HG03565 (cell line): ENCODE measurements at regions not wholly inside any gene's neighbourhood (a gene's known extent, or its start where the extent isn't known, plus 50 kb on each side); places are given as distances from the start of the nearest gene placed in this dataset.
"Not testable (repeated sequence)": the region's sequence is repeated elsewhere in the genome, so short reads cannot be mapped to it uniquely, and the experiment has no call there.

ENCODE experiments used
- ATAC-seq: cut with Tn5 transposase; IDR thresholded peaks from one replicate; pipeline ENCODE4 v1.9.1; 2021; ENCODE audit warnings: mild to moderate bottlenecking, moderate library complexity; ENCODE audit not compliant: unreplicated experiment

DNA sequence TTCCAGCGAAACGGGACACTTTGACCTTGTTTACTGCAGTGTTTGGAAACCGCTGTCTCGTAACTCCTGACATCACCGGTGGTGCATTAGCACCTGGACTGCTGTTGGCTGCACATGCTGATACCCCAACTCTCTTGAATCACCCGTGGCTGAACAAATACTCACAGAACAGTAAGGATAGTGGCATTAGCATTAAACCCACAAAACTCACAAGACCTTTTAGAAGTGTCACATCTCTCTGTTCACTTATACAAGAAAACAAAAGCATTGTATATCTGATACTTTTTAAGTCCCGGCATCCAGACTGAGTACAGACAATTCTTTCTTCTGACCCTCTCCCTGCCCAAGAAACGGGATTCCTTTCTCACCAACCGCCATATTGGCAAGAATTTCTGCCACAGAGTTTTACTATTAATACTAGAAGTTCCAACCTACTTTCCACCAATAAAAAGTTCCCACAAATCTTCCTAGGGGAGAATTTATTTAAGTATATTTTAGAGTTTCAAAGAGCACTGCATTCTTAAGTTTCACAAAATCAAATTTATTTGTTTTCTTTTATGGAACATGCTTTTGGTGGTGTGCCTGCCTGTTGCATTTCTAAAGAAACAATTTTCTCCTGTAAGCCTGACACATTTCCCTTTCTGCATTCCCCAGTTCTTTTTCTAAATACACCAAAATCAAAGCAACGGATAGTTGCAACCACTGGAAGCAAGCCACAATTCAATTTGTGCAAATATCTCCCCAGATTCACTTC, 208.4 kb upstream of the KLF14 start:
- no peak for ATAC-seq

- no peak for ATAC-seq
Measured at GRCh38 chr7:130943336-130943901, 209.4 kb upstream of the KLF14 start.

DNA sequence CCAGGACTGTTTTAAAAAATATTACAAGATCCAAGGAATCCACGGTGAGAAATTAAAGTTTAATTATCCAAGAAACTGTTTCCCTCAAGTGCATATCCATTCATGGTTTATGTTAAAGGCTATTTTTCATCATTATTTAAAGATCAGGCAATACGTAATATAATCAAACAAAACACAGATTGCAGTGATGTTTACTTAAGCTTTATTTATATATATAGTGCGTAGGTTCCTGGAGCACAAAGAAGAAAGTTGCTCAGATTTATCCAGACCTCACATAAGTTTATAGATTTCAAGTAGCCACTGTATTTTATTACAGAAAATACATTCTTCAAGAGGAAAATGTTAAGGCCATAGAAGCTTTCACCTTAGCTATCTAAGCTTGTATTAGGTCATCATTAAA, 210.0 kb upstream of the KLF14 start:
- ATAC-seq, result no peak

DNA sequence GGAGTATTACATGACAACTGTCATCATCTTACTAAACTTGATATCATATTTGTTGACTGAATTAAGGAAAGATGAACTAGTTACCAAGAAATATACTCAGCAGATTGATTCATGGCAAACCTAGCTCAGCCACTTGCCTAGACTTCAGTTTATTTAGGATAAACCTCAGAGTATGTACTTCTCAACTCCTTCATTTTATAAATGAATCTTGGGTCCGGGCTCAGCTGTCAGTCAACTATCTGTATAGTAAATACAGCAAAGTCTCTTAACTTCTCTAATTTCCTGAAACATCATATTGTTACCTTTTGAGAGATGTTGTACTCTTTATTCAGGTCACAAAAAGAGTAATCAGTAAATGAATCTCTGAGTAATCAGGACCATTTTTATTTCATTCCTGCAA, 211.0 kb upstream of the KLF14 start:
- no peak for ATAC-seq

DNA sequence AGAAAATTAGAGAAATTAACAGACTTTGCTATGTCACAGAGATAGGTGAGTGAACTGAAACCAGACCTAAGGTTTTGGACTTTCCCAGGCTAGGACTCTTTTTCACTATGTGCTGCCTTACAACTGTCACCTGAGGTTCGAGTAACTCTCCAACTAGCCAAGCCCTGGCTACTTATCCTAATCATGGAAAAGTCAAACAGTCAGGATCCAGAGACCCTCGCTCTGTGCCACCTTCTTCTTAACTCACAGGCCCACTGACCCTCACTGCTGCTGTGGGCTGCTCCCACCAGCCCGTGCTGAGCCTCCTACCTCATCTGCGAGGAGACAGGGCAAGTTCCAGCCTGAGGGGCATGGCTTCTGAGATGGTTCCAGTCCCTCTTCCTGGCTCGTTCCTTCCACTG, 211.4 kb upstream of the KLF14 start:
- peak; percentile 30 for ATAC-seq

DNA sequence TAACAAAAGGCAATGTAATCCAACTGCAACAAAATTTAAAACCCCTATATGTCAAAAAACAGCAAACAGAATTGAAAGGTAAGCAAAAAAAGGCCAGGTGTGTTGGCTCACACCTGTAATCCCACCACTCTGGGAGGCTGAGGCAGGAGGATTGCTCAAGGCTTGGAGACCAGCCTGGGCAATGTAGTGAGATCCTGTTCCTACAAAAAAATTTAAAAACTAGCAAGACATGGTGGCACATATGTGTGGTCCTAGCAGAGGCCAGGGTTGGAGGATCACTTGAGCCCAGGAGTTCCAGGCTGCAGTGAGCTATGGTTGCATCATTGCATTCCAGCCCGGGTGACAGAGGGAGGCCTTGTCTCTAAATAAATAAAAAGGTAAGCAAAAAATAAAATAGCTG, 212.1 kb upstream of the KLF14 start:
- ATAC-seq, result no peak

DNA sequence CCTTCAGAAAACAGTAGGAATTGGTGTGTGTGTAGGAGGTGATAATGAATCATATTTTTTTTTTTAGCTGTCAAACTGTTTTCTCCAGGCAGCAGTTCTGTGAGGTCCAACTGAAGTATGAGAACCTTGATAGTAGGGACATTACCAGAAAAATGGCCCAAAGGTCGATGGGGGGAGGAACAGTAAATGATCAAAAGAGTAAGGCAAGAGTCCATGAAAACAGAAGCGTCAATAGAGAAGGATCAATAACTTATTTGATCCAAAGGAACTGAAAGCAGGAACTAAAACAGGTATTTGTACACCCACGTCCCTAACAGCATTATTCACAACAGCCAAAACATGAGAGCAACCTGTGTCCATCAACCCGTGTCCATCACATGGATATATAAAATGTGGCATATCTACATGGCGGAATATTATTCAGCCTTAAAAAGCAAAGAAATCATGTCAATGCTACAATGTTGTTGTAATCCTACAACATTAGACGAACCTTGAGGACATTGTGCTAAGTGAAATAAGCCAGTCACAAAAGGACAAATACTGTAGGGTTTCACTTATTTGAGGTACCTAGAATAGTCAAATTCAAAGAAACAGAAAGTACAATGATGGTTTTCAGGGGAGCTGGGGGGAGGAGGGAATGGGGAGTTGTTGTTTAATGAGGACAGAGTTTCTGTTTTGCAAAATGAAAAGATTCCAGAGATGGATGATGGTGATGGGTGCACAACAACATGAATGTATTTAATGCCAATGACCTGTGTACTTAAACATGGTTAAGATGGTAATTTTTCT, 214.0 kb upstream of the KLF14 start:
- ATAC-seq, result no peak

- no peak for ATAC-seq
Measured at GRCh38 chr7:130948822-130949221, 214.8 kb upstream of the KLF14 start.

GRCh38 chr7:130949550-130949949, 215.5 kb upstream of the KLF14 start:
- no peak for ATAC-seq

DNA sequence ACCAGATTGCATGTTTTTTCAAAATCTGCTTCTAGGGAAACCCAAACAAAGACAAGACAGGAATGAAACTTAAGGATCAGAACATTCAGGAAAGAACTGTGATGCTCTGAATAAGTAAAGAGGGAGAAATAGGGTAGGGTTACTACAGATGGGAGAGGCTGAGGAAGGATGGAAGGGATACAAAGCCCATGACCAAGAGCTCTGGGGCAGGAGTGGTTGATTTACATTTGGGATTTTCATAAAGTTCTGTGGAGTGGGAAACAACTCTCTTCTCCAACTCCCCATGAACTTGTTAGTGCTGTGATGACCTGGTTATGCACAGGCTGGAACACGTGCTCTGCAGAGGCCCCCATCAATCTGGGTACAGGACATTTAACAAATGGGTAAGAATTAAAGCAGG, 216.0 kb upstream of the KLF14 start:
- ATAC-seq, result no peak

DNA sequence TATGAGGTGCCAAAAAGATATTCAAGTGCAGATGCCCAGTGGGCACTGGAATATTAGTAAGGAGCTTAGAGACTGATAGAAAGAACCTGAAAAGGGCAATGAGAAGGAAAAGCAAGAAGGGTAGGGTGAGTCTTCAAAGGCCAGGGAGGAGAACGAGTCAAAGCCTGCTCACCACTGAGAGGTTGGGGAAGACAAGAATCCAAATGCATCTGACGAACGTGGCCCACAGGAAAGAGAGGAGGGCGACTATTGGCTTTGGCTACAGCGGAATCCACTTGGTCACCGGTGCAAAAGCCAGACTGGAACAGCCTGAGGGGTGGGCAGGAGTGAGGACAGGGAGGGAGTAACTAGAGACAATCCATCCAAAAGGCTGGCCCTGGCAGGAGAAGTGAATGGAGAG, 216.7 kb upstream of the KLF14 start:
- no peak for ATAC-seq

- ATAC-seq, result no peak
Measured at GRCh38 chr7:130951303-130951975, 217.4 kb upstream of the KLF14 start.

GRCh38 chr7:130951976-130952876, 218.2 kb upstream of the KLF14 start:
- no peak for ATAC-seq

DNA sequence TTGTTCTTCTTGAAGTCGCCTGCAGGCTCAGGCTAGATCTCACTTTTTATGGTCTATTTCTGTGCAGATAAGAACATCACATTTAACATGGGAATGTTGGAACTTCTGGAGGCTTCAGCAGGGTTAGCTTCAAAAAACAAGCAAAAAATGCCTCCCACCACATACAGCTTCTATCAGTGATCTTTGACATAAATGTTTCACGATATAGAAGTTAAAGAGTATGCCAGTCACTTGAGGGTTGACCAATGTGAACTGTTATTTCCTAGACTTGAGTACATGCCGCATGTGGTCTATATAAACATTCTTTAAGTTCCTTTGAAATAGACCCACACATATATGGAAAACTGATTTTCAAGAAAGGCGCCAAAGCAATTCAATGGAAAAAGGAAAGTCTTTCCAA, 219.2 kb upstream of the KLF14 start:
- ATAC-seq, result no peak

GRCh38 chr7:130954918-130955564, 221.0 kb upstream of the KLF14 start:
- no peak for ATAC-seq

DNA sequence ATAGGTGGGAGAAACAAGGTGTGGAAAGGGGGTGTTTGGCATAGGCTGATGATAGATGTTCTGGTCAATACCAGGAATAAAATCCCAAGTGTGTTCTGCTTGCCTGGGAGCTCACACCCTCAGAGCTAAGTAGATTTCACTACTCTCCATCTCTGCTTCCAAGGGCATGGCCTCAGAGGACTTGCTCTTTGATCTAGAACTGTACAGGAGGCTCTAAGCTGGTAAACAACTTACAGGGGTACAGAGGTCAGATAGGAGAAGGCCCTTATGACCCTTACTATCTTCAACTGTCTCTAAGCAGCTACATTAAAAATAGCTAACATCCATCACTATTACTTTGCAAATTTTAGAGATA, 221.5 kb upstream of the KLF14 start:
- ATAC-seq, result no peak

- no peak for ATAC-seq
Measured at GRCh38 chr7:130956417-130957136, 222.6 kb upstream of the KLF14 start.

- ATAC-seq, result no peak
Measured at GRCh38 chr7:130957137-130957513, 223.1 kb upstream of the KLF14 start.

- ATAC-seq, result not testable (repeated sequence)
Measured at GRCh38 chr7:130957722-130958435, 223.9 kb upstream of the KLF14 start.
